ENCODE measurements at regions not wholly inside any gene's neighbourhood (a gene's known extent, or its start where the extent isn't known, plus 50 kb on each side); places are given as distances from the start of the nearest gene placed in this dataset.

GRCh38 chr22:47332246-47332980 is 570.0 kb downstream of the TBC1D22A start:
- Mint-ChIP-seq H3K4me1 (ENCODE audit: low read depth) (no peaks in the 10 kb centered on the region), H3K27me3 (ENCODE audit: low read depth) (peaks cover 9% of the 10 kb centered on the region), H3K4me3 (no peak overlapping the region), H3K36me3 (ENCODE audit: insufficient read depth) (no peaks in the 10 kb centered on the region), H3K9me3 (peaks cover 6% of the 10 kb centered on the region)
- ATAC-seq (no peak), DNase-seq (no peak)

GRCh38 chr22:47331750-47332149 is 569.3 kb downstream of the TBC1D22A start:
- no peak overlapping the region for H3K4me3 Mint-ChIP-seq
- DNase-seq: no peak
- ATAC-seq: no peak
- peaks cover 9% of the 10 kb centered on the region for H3K27me3 Mint-ChIP-seq (ENCODE audit: low read depth)
- H3K9me3 Mint-ChIP-seq: peaks cover 6% of the 10 kb centered on the region
- H3K36me3 Mint-ChIP-seq (ENCODE audit: insufficient read depth): no peaks in the 10 kb centered on the region
- no peaks in the 10 kb centered on the region for H3K4me1 Mint-ChIP-seq (ENCODE audit: low read depth)

GRCh38 chr22:47329727-47330650 is 567.5 kb downstream of the TBC1D22A start:
- no peaks in the 10 kb centered on the region for H3K4me1 Mint-ChIP-seq (ENCODE audit: low read depth)
- H3K9me3 Mint-ChIP-seq: no peaks in the 10 kb centered on the region
- ATAC-seq (no peak), DNase-seq (no peak)
- peaks cover 10% of the 10 kb centered on the region for H3K27me3 Mint-ChIP-seq (ENCODE audit: low read depth)
- H3K4me3 Mint-ChIP-seq: no peak overlapping the region
- no peaks in the 10 kb centered on the region for H3K36me3 Mint-ChIP-seq (ENCODE audit: insufficient read depth)

GRCh38 chr22:47328550-47329243 is 566.2 kb downstream of the TBC1D22A start:
- DNase-seq: no peak
- no peak overlapping the region for H3K4me3 Mint-ChIP-seq
- no peak for ATAC-seq
- no peaks in the 10 kb centered on the region for H3K9me3 Mint-ChIP-seq
- H3K36me3 Mint-ChIP-seq (ENCODE audit: insufficient read depth): no peaks in the 10 kb centered on the region
- peaks cover 12% of the 10 kb centered on the region for H3K27me3 Mint-ChIP-seq (ENCODE audit: low read depth)
- H3K4me1 Mint-ChIP-seq (ENCODE audit: low read depth): no peaks in the 10 kb centered on the region

- H3K27me3 Mint-ChIP-seq (ENCODE audit: low read depth): peaks cover 14% of the 10 kb centered on the region
- no peaks in the 10 kb centered on the region for H3K4me1 Mint-ChIP-seq (ENCODE audit: low read depth)
- H3K36me3 Mint-ChIP-seq (ENCODE audit: insufficient read depth): no peaks in the 10 kb centered on the region
- no peak overlapping the region for H3K4me3 Mint-ChIP-seq
- DNase-seq (no peak), ATAC-seq (no peak)
- H3K9me3 Mint-ChIP-seq: peaks cover 4% of the 10 kb centered on the region
These were observed 564.8 kb downstream of the TBC1D22A start for GRCh38 chr22:47327241-47327640.

- no peaks in the 10 kb centered on the region for H3K36me3 Mint-ChIP-seq (ENCODE audit: insufficient read depth)
- no peak for DNase-seq
- no peak overlapping the region for H3K4me3 Mint-ChIP-seq
- peaks cover 4% of the 10 kb centered on the region for H3K9me3 Mint-ChIP-seq
- no peaks in the 10 kb centered on the region for H3K4me1 Mint-ChIP-seq (ENCODE audit: low read depth)
- H3K27me3 Mint-ChIP-seq (ENCODE audit: low read depth): peaks cover 5% of the 10 kb centered on the region
- no peak for ATAC-seq
These were observed 562.8 kb downstream of the TBC1D22A start for GRCh38 chr22:47325249-47325648.

- ATAC-seq (no peak), DNase-seq (no peak)
- Mint-ChIP-seq H3K27me3 (ENCODE audit: low read depth) (peaks cover 5% of the 10 kb centered on the region), H3K4me1 (ENCODE audit: low read depth) (no peaks in the 10 kb centered on the region), H3K4me3 (no peak overlapping the region), H3K9me3 (peaks cover 4% of the 10 kb centered on the region), H3K36me3 (ENCODE audit: insufficient read depth) (no peaks in the 10 kb centered on the region)
These were observed 562.1 kb downstream of the TBC1D22A start for GRCh38 chr22:47324435-47324990.

- no peak overlapping the region for H3K4me3 Mint-ChIP-seq
- DNase-seq: no peak
- no peaks in the 10 kb centered on the region for H3K4me1 Mint-ChIP-seq (ENCODE audit: low read depth)
- no peak for ATAC-seq
- H3K27me3 Mint-ChIP-seq (ENCODE audit: low read depth): peaks cover 5% of the 10 kb centered on the region
- peaks cover 4% of the 10 kb centered on the region for H3K9me3 Mint-ChIP-seq
- no peaks in the 10 kb centered on the region for H3K36me3 Mint-ChIP-seq (ENCODE audit: insufficient read depth)
These were observed 561.1 kb downstream of the TBC1D22A start for GRCh38 chr22:47323518-47323917.

- H3K4me3 Mint-ChIP-seq: no peak overlapping the region
- H3K9me3 Mint-ChIP-seq: peaks cover 4% of the 10 kb centered on the region
- no peaks in the 10 kb centered on the region for H3K4me1 Mint-ChIP-seq (ENCODE audit: low read depth)
- peaks cover 5% of the 10 kb centered on the region for H3K27me3 Mint-ChIP-seq (ENCODE audit: low read depth)
- DNase-seq (no peak), ATAC-seq (no peak)
- H3K36me3 Mint-ChIP-seq (ENCODE audit: insufficient read depth): no peaks in the 10 kb centered on the region
These were observed 560.4 kb downstream of the TBC1D22A start for GRCh38 chr22:47322854-47323253.

GRCh38 chr22:47320560-47320959 is 558.1 kb downstream of the TBC1D22A start:
- Mint-ChIP-seq H3K4me3 (no peak overlapping the region), H3K36me3 (ENCODE audit: insufficient read depth) (no peaks in the 10 kb centered on the region), H3K4me1 (ENCODE audit: low read depth) (no peaks in the 10 kb centered on the region), H3K9me3 (peaks cover 4% of the 10 kb centered on the region), H3K27me3 (ENCODE audit: low read depth) (peaks cover 12% of the 10 kb centered on the region)
- no peak for DNase-seq
- ATAC-seq: no peak

- H3K9me3 Mint-ChIP-seq: peaks cover 4% of the 10 kb centered on the region
- H3K4me1 Mint-ChIP-seq (ENCODE audit: low read depth): no peaks in the 10 kb centered on the region
- H3K36me3 Mint-ChIP-seq (ENCODE audit: insufficient read depth): no peaks in the 10 kb centered on the region
- ATAC-seq (no peak), DNase-seq (no peak)
- H3K27me3 Mint-ChIP-seq (ENCODE audit: low read depth): peaks cover 8% of the 10 kb centered on the region
- no peak overlapping the region for H3K4me3 Mint-ChIP-seq
These were observed 555.7 kb downstream of the TBC1D22A start for GRCh38 chr22:47318041-47318737.

- H3K4me1 Mint-ChIP-seq (ENCODE audit: low read depth): no peaks in the 10 kb centered on the region
- no peak overlapping the region for H3K4me3 Mint-ChIP-seq
- peaks cover 7% of the 10 kb centered on the region for H3K27me3 Mint-ChIP-seq (ENCODE audit: low read depth)
- DNase-seq (no peak), ATAC-seq (no peak)
- no peaks in the 10 kb centered on the region for H3K36me3 Mint-ChIP-seq (ENCODE audit: insufficient read depth)
- H3K9me3 Mint-ChIP-seq: peaks cover 5% of the 10 kb centered on the region
These were observed 553.5 kb downstream of the TBC1D22A start for GRCh38 chr22:47315862-47316419.

GRCh38 chr22:47310601-47311000 is 548.2 kb downstream of the TBC1D22A start:
- H3K4me3 Mint-ChIP-seq: no peak overlapping the region
- H3K4me1 Mint-ChIP-seq (ENCODE audit: low read depth): no peaks in the 10 kb centered on the region
- no peak for ATAC-seq
- no peaks in the 10 kb centered on the region for H3K36me3 Mint-ChIP-seq (ENCODE audit: insufficient read depth)
- H3K27me3 Mint-ChIP-seq (ENCODE audit: low read depth): no peaks in the 10 kb centered on the region
- no peak for DNase-seq
- peaks cover 5% of the 10 kb centered on the region for H3K9me3 Mint-ChIP-seq
